GM21576 (cell line): ENCODE measurements at regions not wholly inside any gene's neighbourhood (a gene's known extent, or its start where the extent isn't known, plus 50 kb on each side); places are given as distances from the start of the nearest gene placed in this dataset.
"Not testable (repeated sequence)": the region's sequence is repeated elsewhere in the genome, so short reads cannot be mapped to it uniquely, and the experiment has no call there.

ENCODE experiments used
- ATAC-seq: cut with Tn5 transposase; IDR thresholded peaks from one replicate; pipeline ENCODE4 v1.9.1; 2021; ENCODE audit warnings: mild to moderate bottlenecking, moderate library complexity; ENCODE audit not compliant: unreplicated experiment

GRCh38 chrX:137646472-137646871, 80.5 kb downstream of the ZIC3 start:
- no peak for ATAC-seq

GRCh38 chrX:137651647-137652046, 85.7 kb downstream of the ZIC3 start:
- ATAC-seq: no peak

GRCh38 chrX:137652086-137652485, 86.2 kb downstream of the ZIC3 start:
- no peak for ATAC-seq

GRCh38 chrX:137654481-137654880, 88.6 kb downstream of the ZIC3 start:
- no peak for ATAC-seq

GRCh38 chrX:137667776-137668175, 101.8 kb downstream of the ZIC3 start:
- ATAC-seq: no peak

GRCh38 chrX:137684591-137684990, 118.7 kb downstream of the ZIC3 start:
- no peak for ATAC-seq

GRCh38 chrX:137695417-137695816, 129.5 kb downstream of the ZIC3 start:
- ATAC-seq: no peak

- ATAC-seq: no peak
These were observed 141.4 kb downstream of the ZIC3 start for GRCh38 chrX:137707348-137707747.

GRCh38 chrX:137742846-137743245, 176.9 kb downstream of the ZIC3 start:
- no peak for ATAC-seq

- no peak for ATAC-seq
These were observed 177.5 kb downstream of the ZIC3 start for GRCh38 chrX:137743414-137743813.

- no peak for ATAC-seq
These were observed 180.4 kb downstream of the ZIC3 start for GRCh38 chrX:137746289-137746688.

GRCh38 chrX:137747244-137748043, 181.5 kb downstream of the ZIC3 start:
- no peak for ATAC-seq

GRCh38 chrX:137748827-137749226, 182.9 kb downstream of the ZIC3 start:
- ATAC-seq: no peak

- ATAC-seq: no peak
These were observed 183.3 kb downstream of the ZIC3 start for GRCh38 chrX:137749246-137749645.

- ATAC-seq: no peak
These were observed 205.6 kb downstream of the ZIC3 start for GRCh38 chrX:137771537-137771936.

GRCh38 chrX:137792214-137792613, 226.3 kb downstream of the ZIC3 start:
- ATAC-seq: no peak

- not testable (repeated sequence) for ATAC-seq
These were observed 232.0 kb downstream of the ZIC3 start for GRCh38 chrX:137797926-137798325.

GRCh38 chrX:137823257-137823656, 257.3 kb downstream of the ZIC3 start:
- no peak for ATAC-seq

- ATAC-seq: no peak
These were observed 281.4 kb downstream of the ZIC3 start for GRCh38 chrX:137847376-137847775.

GRCh38 chrX:137848266-137848905, 282.5 kb downstream of the ZIC3 start:
- ATAC-seq: no peak

- no peak for ATAC-seq
These were observed 286.6 kb downstream of the ZIC3 start for GRCh38 chrX:137852502-137852901.

GRCh38 chrX:137855490-137855889, 289.6 kb downstream of the ZIC3 start:
- no peak for ATAC-seq
